Midbrain (tissue), 1 donor: ENCODE measurements at regions not wholly inside any gene's neighbourhood (a gene's known extent, or its start where the extent isn't known, plus 50 kb on each side); places are given as distances from the start of the nearest gene placed in this dataset.
"Not testable (repeated sequence)": the region's sequence is repeated elsewhere in the genome, so short reads cannot be mapped to it uniquely, and the experiment has no call there.

Source experiments
- DNase-seq: peaks from one replicate; lab custom pipeline; 2025; lab: John Stamatoyannopoulos, UW

GRCh38 chr5:124895236-124895635 lies 148.8 kb upstream of the ZNF608 start:
- no peak for DNase-seq

GRCh38 chr5:124901081-124901480 lies 154.6 kb upstream of the ZNF608 start:
- no peak for DNase-seq

DNA sequence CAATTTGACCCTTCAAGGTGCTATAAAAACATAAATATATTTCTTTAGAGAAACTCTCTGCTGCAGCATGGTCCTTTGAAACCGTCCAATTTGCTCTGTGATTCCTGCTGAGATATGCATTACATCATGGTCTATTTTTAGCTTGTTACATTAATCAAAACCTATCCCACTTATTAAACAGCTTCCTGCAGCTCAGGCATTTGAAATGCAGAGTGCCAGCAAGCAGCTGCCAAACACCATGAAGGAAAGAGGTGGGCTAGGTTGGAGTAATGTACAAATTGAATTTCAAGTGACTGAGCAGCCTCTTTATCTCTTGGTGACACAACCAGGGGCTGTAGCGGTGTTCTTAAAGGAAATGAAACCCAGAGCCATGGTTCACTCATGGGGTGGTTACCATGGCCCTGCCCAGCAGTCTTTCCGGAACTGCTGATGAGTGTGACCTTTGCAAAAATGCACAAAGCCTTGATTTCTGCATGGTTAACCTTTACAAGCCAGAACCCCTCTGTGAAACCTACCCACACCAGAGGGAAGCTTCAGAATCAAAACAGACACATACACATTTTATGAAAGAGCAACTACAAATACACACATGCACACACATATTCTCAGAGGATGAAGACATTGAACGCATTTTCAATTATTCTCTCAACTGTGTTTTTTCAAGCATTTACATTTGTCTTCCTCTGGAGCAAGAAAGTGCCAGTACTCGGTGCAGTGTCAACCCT lies 155.8 kb upstream of the ZNF608 start:
- DNase-seq: peak; percentile 14

GRCh38 chr5:124905256-124906130 lies 159.1 kb upstream of the ZNF608 start:
- DNase-seq: peak; percentile 12

- DNase-seq: peak; percentile 91
These were observed 160.1 kb upstream of the ZNF608 start for GRCh38 chr5:124906339-124907097.

DNA sequence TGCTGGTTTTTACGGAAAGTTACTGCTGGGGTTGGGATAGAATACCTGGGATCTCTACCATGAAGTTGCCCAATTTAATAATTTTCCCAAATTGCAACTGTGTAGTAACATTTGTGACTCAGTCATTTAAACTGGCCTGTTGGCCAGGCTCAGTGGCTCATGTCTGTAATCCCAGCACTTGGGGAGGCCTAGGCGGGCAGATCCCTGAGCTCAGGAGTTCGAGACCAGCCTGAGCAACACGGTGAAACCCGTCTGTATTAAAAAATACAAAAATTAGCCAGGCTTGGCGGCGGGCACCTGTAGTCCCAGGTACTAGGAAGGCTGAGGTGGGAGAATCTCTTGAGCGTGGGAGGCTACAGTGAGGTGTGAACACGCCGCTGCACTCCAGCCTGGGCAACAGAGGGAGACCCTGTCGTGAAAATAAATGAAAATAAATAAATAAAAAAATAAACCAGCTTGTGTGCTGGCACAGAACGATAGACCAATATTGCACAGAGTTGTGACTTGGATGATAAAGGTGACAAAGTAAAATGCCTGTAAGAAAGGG lies 160.7 kb upstream of the ZNF608 start:
- no peak for DNase-seq

- DNase-seq: no peak
These were observed 162.4 kb upstream of the ZNF608 start for GRCh38 chr5:124908581-124909451.

DNA sequence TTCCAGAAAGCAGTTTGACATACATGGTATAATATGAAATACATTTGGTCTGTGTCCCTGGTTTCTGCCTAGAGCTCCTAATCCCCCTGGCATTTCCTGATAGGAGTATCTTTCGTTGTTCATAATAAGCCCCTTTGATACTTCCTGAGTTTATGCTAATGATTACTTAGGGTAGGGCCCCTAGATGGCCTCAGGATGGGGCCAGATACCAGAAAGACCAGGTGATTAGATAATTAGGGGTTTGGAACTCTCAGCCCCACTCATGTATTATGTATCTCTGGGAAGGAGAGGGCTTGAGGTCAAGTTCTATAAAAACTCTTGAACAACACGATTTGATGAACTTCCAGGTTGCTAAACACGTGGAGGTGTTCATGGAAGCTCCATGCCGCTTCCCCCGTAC lies 163.3 kb upstream of the ZNF608 start:
- DNase-seq: no peak

DNA sequence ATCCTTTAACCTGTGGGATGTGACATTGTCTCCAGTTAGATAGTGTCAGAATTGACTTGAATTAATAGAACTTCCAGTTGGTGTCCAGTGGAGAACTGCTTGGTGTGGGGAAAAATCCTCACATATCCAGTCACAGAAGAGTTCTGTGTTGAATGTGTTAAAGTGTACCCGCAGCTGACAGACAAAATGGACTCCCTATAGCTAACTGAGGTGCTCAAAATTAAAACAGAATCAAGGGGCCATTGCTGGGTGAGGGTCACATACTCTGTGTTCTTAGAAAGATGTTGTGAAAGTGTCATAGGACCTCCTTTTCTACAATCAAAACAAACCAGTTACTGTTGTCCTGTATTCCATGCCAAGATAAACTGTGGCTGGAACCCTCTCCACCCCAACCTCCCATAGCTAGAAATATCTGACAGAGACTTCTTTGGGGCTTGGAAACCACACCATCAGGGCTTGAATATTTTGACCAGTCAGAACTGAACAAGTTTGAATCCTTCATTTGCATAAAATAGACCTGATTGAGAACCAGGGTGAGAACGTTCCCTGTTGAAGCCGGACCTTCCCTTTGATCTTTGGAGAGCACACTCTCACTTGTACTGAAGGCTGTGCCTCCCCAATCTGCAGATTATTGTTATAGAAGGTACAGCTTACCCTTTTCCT lies 164.0 kb upstream of the ZNF608 start:
- DNase-seq: no peak

DNA sequence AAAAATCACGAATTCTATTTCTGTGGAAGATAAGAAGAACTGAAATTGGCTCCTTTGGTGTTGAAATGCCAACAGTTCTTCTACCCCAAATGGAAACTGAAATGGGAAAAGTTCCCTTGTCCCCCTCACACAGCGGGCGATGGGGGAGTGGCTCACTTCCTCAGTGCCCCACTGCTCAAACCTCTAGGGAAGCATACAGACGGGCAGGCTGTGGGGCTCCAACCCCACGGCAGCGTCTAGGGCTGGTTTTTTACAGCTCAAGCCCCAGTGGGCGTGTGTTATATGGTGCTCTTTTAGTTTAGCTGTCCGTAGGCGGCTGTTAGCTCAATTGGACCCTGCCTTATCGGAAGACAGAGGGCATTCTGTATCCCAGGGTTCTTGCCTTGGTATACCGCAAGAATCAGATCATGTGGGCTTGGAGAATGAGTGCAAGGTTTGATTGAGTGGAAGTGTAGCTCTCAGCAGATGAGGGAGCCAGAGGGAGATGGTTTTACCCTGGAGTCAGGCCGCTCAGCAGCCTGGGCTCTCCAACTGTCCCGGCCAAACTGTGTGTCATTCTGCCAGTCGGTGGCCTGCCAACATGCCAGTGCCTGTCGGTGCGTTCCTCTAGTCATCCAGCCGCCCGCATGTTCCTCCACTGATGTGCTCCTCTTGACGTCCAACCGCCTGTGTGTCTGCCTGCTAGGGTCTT lies 166.3 kb upstream of the ZNF608 start:
- no peak for DNase-seq

- DNase-seq: no peak
These were observed 166.9 kb upstream of the ZNF608 start for GRCh38 chr5:124913329-124913653.

DNA sequence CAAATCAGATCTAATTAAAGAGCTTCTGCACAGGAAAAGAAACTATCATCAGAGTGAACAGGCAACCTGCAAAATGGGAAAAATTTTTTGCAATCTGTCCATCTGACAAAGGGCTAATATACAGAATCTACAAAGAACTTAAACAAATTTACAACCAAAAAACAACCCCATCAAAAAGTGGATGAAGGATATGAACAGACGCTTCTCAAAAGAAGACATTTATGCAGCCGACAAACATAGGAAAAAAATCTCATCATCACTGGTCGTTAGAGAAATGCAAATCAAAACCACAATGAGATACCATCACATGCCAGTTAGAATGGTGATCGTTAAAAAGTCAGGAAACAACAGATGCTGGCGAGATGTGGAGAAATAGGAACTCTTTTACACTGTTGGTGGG lies 169.9 kb upstream of the ZNF608 start:
- not testable (repeated sequence) for DNase-seq

DNA sequence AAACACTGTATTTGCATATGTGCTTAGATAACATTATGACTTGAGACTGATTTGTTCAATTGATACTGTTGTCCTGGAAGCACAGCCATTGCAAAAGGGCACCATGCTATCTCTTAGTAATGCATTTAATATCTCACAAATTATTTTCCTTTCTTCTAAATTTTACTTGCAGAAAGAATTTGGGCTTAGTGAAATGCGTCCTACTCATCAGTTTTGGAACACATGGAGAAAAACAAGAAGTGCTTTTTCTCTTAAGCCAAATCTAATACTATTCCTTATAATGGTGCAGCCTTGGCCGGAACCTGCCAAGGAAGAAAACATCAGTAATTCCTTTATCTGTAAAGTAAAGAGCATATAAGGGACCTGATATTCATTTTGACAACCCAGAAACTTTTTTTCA lies 172.2 kb upstream of the ZNF608 start:
- DNase-seq: no peak

GRCh38 chr5:124919076-124919475 lies 172.6 kb upstream of the ZNF608 start:
- DNase-seq: no peak

- peak; percentile 25 for DNase-seq
These were observed 173.5 kb upstream of the ZNF608 start for GRCh38 chr5:124919747-124920525.

DNA sequence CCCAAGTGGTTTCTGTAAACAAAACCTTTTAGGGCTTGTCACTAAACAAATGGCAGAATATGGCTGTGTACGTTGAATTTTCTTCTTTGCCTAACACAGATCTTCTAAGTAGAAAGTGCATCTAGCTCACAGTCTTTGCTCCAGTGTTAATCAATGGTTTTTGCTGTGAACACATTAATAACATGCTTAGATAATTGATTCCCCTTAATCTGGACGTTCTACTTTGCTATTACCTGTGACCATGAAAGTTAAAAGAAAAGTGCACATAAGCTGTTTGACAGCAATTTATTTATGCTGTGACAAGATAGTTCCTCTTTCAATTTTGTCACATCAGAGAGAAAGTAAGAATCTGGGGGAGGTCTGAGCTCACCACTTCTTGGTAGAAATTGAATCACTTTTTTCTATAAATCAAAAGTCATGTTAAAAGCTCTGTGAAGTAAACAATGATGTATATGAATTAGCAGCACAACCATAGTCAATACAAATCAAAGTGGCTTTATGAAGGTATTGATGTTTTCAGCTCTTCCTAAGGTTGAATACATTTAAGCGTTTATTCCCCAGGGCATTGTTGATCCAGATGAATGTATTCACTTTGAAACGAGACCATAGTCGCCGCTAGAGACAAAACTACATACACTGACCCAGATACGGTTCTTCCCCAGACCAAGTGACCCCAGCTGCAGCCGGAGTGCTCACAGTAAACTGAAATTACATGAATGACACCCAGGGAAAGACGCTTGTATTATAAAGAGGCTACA lies 174.6 kb upstream of the ZNF608 start:
- peak; percentile 32 for DNase-seq

GRCh38 chr5:124921694-124922093 lies 175.3 kb upstream of the ZNF608 start:
- no peak for DNase-seq

DNA sequence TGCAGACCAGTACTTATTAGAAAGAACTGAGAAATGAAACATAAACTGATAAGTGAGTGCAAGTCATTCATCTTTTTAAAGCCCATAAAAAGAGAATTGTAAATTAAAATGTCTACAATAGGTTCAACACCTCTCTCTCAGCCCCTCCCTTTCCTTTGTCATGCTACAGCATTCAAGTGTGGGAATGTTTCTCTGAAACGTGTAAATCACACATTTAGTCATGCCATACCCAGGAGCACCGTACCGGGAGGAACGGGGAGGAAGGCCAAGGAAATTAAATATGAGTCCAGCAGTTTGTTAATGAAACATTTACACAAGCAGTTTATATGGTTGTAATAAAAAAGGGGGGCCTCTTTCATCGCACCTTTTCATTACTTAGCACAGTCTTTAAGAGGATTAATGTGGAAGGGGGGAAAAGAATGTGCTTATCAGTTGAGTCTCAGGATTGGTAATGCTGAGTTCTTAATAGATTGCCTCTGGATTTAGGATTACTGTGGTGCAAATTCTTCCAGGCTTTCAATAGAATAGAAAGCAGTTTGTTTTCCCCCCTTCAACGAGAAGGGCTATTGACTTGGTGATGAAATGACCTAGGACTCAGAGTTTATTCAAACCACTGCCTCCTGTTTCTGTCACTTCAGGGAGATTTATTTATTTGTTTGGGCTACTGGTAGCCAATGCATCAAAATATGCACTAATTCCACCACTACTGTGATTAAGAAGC lies 176.0 kb upstream of the ZNF608 start:
- DNase-seq: peak; percentile 67
